ENCODE measurements at regions not wholly inside any gene's neighbourhood (a gene's known extent, or its start where the extent isn't known, plus 50 kb on each side); places are given as distances from the start of the nearest gene placed in this dataset.

GRCh38 chr4:97468272-97468671 is 675.0 kb downstream of the STPG2 start:
- no peak overlapping the region for H3K4me3 ChIP-seq
- no peaks in the 10 kb centered on the region for H3K27me3 ChIP-seq
- ATAC-seq (no peak), DNase-seq (no peak)
- no peak overlapping the region for H3K27ac ChIP-seq
- H3K4me1 ChIP-seq = no peaks in the 10 kb centered on the region
- H3K9me3 ChIP-seq = no peaks in the 10 kb centered on the region
- intact Hi-C loops (cut with DNase I) = no loop called here
- no peak for TF ChIP-seq CTCF (IDR thresholded peaks at IDR 0.05)
- WGBS, 2 donors = 68 to 75% methylated on average over 5 of the region's 5 CpGs
- H3K36me3 ChIP-seq (replicated peaks in 1 of 2; ENCODE audit: insufficient read depth in 1 of 2, low read depth in 2 of 2) = no peaks in the 10 kb centered on the region

- no peaks in the 10 kb centered on the region for H3K27me3 ChIP-seq
- TF ChIP-seq POLR2A (IDR thresholded peaks at IDR 0.05) (no peak), CTCF (IDR thresholded peaks at IDR 0.05) (no peak)
- H3K36me3 ChIP-seq (replicated peaks in 1 of 2; ENCODE audit: insufficient read depth in 1 of 2, low read depth in 2 of 2) = no peaks in the 10 kb centered on the region
- ATAC-seq (no peak), DNase-seq (no peak)
- no peaks in the 10 kb centered on the region for H3K9me3 ChIP-seq
- 58 to 69% methylated on average over 3 of the region's 3 CpGs for WGBS, 2 donors
- H3K4me1 ChIP-seq = no peaks in the 10 kb centered on the region
- intact Hi-C loops (cut with DNase I) = no loop called here
- no peak overlapping the region for H3K4me3 ChIP-seq
- no peak overlapping the region for H3K27ac ChIP-seq
Observed at GRCh38 chr4:97475621-97476020, 667.7 kb downstream of the STPG2 start.

GRCh38 chr4:97477974-97478373 is 665.3 kb downstream of the STPG2 start:
- no peak for TF ChIP-seq CTCF (IDR thresholded peaks at IDR 0.05)
- TF ChIP-seq POLR2A (IDR thresholded peaks at IDR 0.05) = no peak
- no peak overlapping the region for H3K4me3 ChIP-seq
- no peaks in the 10 kb centered on the region for H3K9me3 ChIP-seq
- ATAC-seq = no peak
- intact Hi-C loops (cut with DNase I) = no loop called here
- no peak for DNase-seq
- H3K27ac ChIP-seq = no peak overlapping the region
- H3K27me3 ChIP-seq = no peaks in the 10 kb centered on the region
- WGBS, 2 donors = 64 to 67% methylated on average over 3 of the region's 3 CpGs
- no peaks in the 10 kb centered on the region for H3K36me3 ChIP-seq (replicated peaks in 1 of 2; ENCODE audit: insufficient read depth in 1 of 2, low read depth in 2 of 2)
- H3K4me1 ChIP-seq = no peaks in the 10 kb centered on the region

- 36 to 47% methylated on average over 1 of the region's 1 CpG for WGBS, 2 donors
- intact Hi-C loops (cut with DNase I) = no loop called here
- TF ChIP-seq CTCF (IDR thresholded peaks at IDR 0.05) (no peak), POLR2A (IDR thresholded peaks at IDR 0.05) (no peak)
- ATAC-seq (no peak), DNase-seq (no peak)
- Histone ChIP-seq H3K27ac (no peak overlapping the region), H3K36me3 (replicated peaks in 1 of 2; ENCODE audit: insufficient read depth in 1 of 2, low read depth in 2 of 2) (no peaks in the 10 kb centered on the region), H3K4me1 (no peaks in the 10 kb centered on the region), H3K9me3 (no peaks in the 10 kb centered on the region), H3K27me3 (no peaks in the 10 kb centered on the region), H3K4me3 (no peak overlapping the region)
Observed at GRCh38 chr4:97479388-97479787, 663.9 kb downstream of the STPG2 start.

- no peaks in the 10 kb centered on the region for H3K9me3 ChIP-seq
- intact Hi-C loops (cut with DNase I) = no loop called here
- TF ChIP-seq POLR2A (IDR thresholded peaks at IDR 0.05) = no peak
- no peak for TF ChIP-seq CTCF (IDR thresholded peaks at IDR 0.05)
- H3K36me3 ChIP-seq (replicated peaks in 1 of 2; ENCODE audit: insufficient read depth in 1 of 2, low read depth in 2 of 2) = no peaks in the 10 kb centered on the region
- no peaks in the 10 kb centered on the region for H3K4me1 ChIP-seq
- no peak for ATAC-seq
- no peak overlapping the region for H3K27ac ChIP-seq
- H3K4me3 ChIP-seq = no peak overlapping the region
- DNase-seq = no peak
- no peaks in the 10 kb centered on the region for H3K27me3 ChIP-seq
- WGBS, 2 donors = 78 to 81% methylated on average over 3 of the region's 3 CpGs
Observed at GRCh38 chr4:97491856-97492255, 651.4 kb downstream of the STPG2 start.

All from body of pancreas (tissue), 4 donors.